Mesendoderm (in vitro differentiated cells): ENCODE measurements at regions not wholly inside any gene's neighbourhood (a gene's known extent, or its start where the extent isn't known, plus 50 kb on each side); places are given as distances from the start of the nearest gene placed in this dataset.

Source experiments
- DNase-seq: peaks from one replicate; pipeline ENCODE4 v3.0.0; 2013
- H2AK5ac ChIP-seq: 2 replicates; pipeline ENCODE4 v1.6.1; 2013; ENCODE audit warnings: low read length, inconsistent platforms
- H2BK120ac ChIP-seq: 2 replicates; pipeline ENCODE4 v1.6.1; 2013; ENCODE audit warnings: low read depth, mild to moderate bottlenecking, low read length, moderate library complexity, mixed read lengths
- H2BK15ac ChIP-seq: replicated peaks from 2 replicates; pipeline ENCODE4 v1.6.1; 2013; ENCODE audit warnings: low read depth, mild to moderate bottlenecking, moderate library complexity
- H2BK5ac ChIP-seq: 2 replicates; pipeline ENCODE4 v1.6.1; 2013; ENCODE audit warnings: low read length, inconsistent platforms
- H3K18ac ChIP-seq: 2 replicates; pipeline ENCODE4 v1.6.1; 2013; ENCODE audit warnings: mild to moderate bottlenecking, low read length, mixed read lengths
- H3K23ac ChIP-seq: one replicate; pipeline ENCODE4 v1.6.1; 2013; ENCODE audit warnings: low read length
- H3K27ac ChIP-seq: 2 replicates; pipeline ENCODE4 v1.5.1; 2013; ENCODE audit warnings: low read depth, mild to moderate bottlenecking, inconsistent platforms, low read length, moderate library complexity
- H3K27me3 ChIP-seq: 2 replicates; pipeline ENCODE4 v1.6.1; 2013; ENCODE audit warnings: low read length, control low read depth, mild to moderate bottlenecking, inconsistent platforms; ENCODE audit not compliant: insufficient read depth, poor library complexity
- H3K36me3 ChIP-seq: 2 replicates; pipeline ENCODE4 v1.6.1; 2013; ENCODE audit warnings: low read length, inconsistent platforms; ENCODE audit not compliant: control insufficient read depth, insufficient read depth
- H3K4ac ChIP-seq: one replicate; pipeline ENCODE4 v1.6.1; 2013; ENCODE audit warnings: low read depth, mild to moderate bottlenecking, low read length, moderate library complexity
- H3K4me1 ChIP-seq: 2 replicates; pipeline ENCODE4 v1.6.1; 2013; ENCODE audit warnings: low read depth, low read length, inconsistent platforms; ENCODE audit not compliant: control insufficient read depth
- H3K4me2 ChIP-seq: 2 replicates; pipeline ENCODE4 v1.6.1; 2013; ENCODE audit warnings: low read length
- H3K4me3 ChIP-seq: 2 replicates; pipeline ENCODE4 v1.5.1; 2013; ENCODE audit warnings: mild to moderate bottlenecking, low read length
- H3K56ac ChIP-seq: one replicate; pipeline ENCODE4 v1.6.1; 2013; ENCODE audit warnings: low read length
- H3K79me1 ChIP-seq: 2 replicates; pipeline ENCODE4 v1.6.1; 2013; ENCODE audit warnings: low read length, inconsistent platforms
- H3K79me2 ChIP-seq: 2 replicates; pipeline ENCODE4 v1.6.1; 2013; ENCODE audit warnings: mild to moderate bottlenecking, low read length; ENCODE audit not compliant: control insufficient read depth, insufficient read depth
- H3K9ac ChIP-seq: 2 replicates; pipeline ENCODE4 v1.6.1; 2013; ENCODE audit warnings: low read length, inconsistent platforms
- H4K5ac ChIP-seq: one replicate; pipeline ENCODE4 v1.6.1; 2013; ENCODE audit warnings: low read length
- H4K8ac ChIP-seq: one replicate; pipeline ENCODE4 v1.6.1; 2013; ENCODE audit warnings: low read depth, mild to moderate bottlenecking, control low read depth, low read length, moderate library complexity
- WGBS: extraction: QIAGEN DNeasy Blood & Tissue Kit; methylation state at CpG from one replicate; pipeline ENCODE4 v1.1.7; 2013; ENCODE audit warnings: low lambda C conversion rate, missing lambda C conversion rate; ENCODE audit not compliant: insufficient coverage; ENCODE audit errors: extremely low coverage; 5-methylcytosine and 5-hydroxymethylcytosine counted together

DNA sequence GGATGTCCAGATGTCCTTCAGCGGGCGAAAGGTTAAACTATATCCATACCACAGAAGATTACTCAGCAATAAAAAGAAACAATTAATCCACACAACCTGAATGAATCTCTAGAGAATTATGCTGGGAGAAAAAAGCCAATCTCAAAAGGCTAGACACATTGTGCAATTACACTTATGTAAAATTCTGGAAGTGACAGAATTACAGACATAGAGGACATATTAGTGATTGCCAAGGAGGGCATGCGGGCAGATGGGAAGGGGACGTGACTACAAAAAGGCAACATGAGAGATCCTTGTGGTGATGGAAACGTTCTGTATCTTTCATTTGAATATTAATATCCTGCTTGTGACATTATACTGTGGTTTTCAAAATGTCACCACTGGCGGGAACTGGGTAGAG, 103.5 kb upstream of the BMAL1 start:
- H3K36me3 ChIP-seq, result no peaks in the 10 kb centered on the region
- no peaks in the 10 kb centered on the region for H3K4me1 ChIP-seq
- H3K23ac ChIP-seq, result no peak overlapping the region
- H3K79me2 ChIP-seq, result no peaks in the 10 kb centered on the region
- no peak overlapping the region for H4K8ac ChIP-seq
- no peaks in the 10 kb centered on the region for H3K27me3 ChIP-seq
- DNase-seq, result no peak
- H3K4me3 ChIP-seq, result no peak overlapping the region
- no CpG with 5 or more reads among the region's 6 CpGs for whole genome bisulfite sequencing
- no peak overlapping the region for H2BK5ac ChIP-seq
- H3K27ac ChIP-seq, result no peak overlapping the region
- no peak overlapping the region for H3K18ac ChIP-seq
- no peak overlapping the region for H3K4me2 ChIP-seq
- H4K5ac ChIP-seq, result no peak overlapping the region
- H3K4ac ChIP-seq, result no peak overlapping the region
- no peak overlapping the region for H2BK120ac ChIP-seq
- no peak overlapping the region for H3K9ac ChIP-seq
- H3K56ac ChIP-seq, result no peak overlapping the region
- no peaks in the 10 kb centered on the region for H3K79me1 ChIP-seq
- no peak overlapping the region for H2AK5ac ChIP-seq
- no peak overlapping the region for H2BK15ac ChIP-seq

DNA sequence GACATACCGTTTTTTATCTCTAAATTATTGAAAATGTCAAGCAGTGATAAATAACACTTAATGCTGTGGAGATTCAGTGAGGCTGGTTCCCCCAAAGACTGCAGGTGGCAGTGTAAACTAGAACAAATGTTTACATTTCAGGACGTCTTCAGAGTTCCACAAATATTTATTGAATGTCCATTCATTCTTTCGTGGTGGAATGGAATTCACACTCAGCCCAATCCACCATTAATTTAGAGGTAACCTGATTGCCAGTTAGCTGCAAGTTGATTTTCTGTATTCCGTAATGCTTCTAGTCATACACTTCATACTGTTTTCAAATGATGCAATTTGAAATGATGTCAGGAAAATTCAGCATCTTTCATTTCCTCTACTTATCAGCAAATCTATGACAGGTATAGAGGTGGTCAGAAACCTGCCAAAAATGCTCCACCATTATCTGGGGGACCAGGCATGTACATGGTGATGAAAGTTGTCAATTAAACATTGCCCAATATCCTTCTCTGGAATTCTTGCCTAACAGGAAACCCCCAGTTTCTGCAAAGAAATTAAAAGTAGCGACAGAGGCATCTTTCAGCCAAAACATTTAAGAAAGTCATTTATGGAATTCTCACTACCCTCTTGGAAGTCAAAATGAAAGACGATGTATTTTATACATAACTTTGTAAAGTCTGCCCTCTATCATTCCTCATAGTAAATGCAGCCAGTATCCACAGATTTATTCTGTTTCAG, 94.3 kb upstream of the BMAL1 start:
- H3K27ac ChIP-seq, result no peak overlapping the region
- no peaks in the 10 kb centered on the region for H3K4me1 ChIP-seq
- no peak overlapping the region for H2BK15ac ChIP-seq
- no peaks in the 10 kb centered on the region for H3K27me3 ChIP-seq
- H3K79me2 ChIP-seq, result no peaks in the 10 kb centered on the region
- H2BK120ac ChIP-seq, result no peak overlapping the region
- no peak overlapping the region for H2BK5ac ChIP-seq
- no peaks in the 10 kb centered on the region for H3K79me1 ChIP-seq
- no peak overlapping the region for H4K5ac ChIP-seq
- no peak overlapping the region for H2AK5ac ChIP-seq
- H3K36me3 ChIP-seq, result no peaks in the 10 kb centered on the region
- no peak overlapping the region for H4K8ac ChIP-seq
- H3K4ac ChIP-seq, result no peak overlapping the region
- DNase-seq, result peak; percentile 32
- no CpG with 5 or more reads among the region's 6 CpGs for WGBS
- H3K4me3 ChIP-seq, result no peak overlapping the region
- H3K56ac ChIP-seq, result no peak overlapping the region
- H3K18ac ChIP-seq, result no peak overlapping the region
- no peak overlapping the region for H3K9ac ChIP-seq
- H3K4me2 ChIP-seq, result no peak overlapping the region
- H3K23ac ChIP-seq, result no peak overlapping the region

DNA sequence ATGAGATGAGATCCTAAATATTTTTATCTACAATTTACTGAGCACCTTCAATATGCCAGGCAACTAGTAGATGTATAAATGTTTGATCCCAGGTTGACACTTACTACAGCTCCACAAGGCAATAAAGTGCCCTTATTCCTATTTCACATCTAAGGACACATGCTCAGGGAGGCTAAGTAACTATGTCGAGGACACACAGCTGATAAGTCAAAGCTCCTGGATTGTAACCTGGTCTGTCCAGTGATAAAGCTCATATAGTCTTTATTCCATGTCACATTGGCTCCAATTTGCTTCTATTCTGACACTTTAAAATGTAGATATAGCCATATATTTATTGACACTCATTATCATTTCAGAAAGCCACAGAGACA, 93.8 kb upstream of the BMAL1 start:
- Histone ChIP-seq H4K8ac (no peak overlapping the region), H3K4me3 (no peak overlapping the region), H4K5ac (no peak overlapping the region), H2BK5ac (no peak overlapping the region), H3K79me2 (no peaks in the 10 kb centered on the region), H3K9ac (no peak overlapping the region), H3K4me1 (no peaks in the 10 kb centered on the region), H3K23ac (no peak overlapping the region), H3K27ac (no peak overlapping the region), H2AK5ac (no peak overlapping the region), H3K4me2 (no peak overlapping the region), H3K79me1 (no peaks in the 10 kb centered on the region), H3K36me3 (no peaks in the 10 kb centered on the region), H3K4ac (no peak overlapping the region), H2BK120ac (no peak overlapping the region), H2BK15ac (no peak overlapping the region), H3K18ac (no peak overlapping the region), H3K27me3 (no peaks in the 10 kb centered on the region), H3K56ac (no peak overlapping the region)
- no CpG with 5 or more reads among the region's 1 CpG for WGBS
- no peak for DNase-seq

DNA sequence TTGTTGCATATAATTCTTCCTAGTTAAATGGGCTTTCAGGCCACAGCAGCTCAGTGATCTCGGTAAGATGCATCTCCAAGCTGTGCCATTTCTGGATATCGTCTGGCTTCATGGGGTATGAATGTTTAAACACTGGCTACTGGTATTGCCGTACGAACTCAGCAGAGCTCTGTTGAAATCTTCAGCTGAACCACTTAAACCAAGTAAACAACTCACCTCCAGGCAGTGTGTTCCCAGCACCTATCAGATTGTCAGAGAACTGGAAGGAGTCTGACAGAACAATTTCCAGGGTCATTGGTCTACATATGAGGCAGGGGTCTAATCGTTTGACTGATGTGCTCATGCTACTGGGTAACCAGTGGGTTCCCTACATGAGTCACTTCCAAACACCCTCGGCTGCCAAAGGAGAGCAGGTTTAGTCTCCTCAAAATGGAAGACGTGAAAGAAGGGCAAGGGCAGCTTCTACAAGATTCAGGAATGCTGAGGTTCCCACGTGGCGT, 93.2 kb upstream of the BMAL1 start:
- H3K56ac ChIP-seq, result no peak overlapping the region
- no peak for DNase-seq
- H3K79me1 ChIP-seq, result no peaks in the 10 kb centered on the region
- no peak overlapping the region for H3K23ac ChIP-seq
- H3K79me2 ChIP-seq, result no peaks in the 10 kb centered on the region
- no peak overlapping the region for H3K4ac ChIP-seq
- H2BK120ac ChIP-seq, result no peak overlapping the region
- H3K4me1 ChIP-seq, result no peaks in the 10 kb centered on the region
- H2BK5ac ChIP-seq, result no peak overlapping the region
- no peaks in the 10 kb centered on the region for H3K27me3 ChIP-seq
- H3K4me3 ChIP-seq, result no peak overlapping the region
- H3K27ac ChIP-seq, result no peak overlapping the region
- no CpG with 5 or more reads among the region's 9 CpGs for WGBS
- no peak overlapping the region for H3K4me2 ChIP-seq
- no peak overlapping the region for H4K5ac ChIP-seq
- H4K8ac ChIP-seq, result no peak overlapping the region
- H3K36me3 ChIP-seq, result no peaks in the 10 kb centered on the region
- no peak overlapping the region for H3K18ac ChIP-seq
- no peak overlapping the region for H2AK5ac ChIP-seq
- no peak overlapping the region for H2BK15ac ChIP-seq
- H3K9ac ChIP-seq, result no peak overlapping the region

DNA sequence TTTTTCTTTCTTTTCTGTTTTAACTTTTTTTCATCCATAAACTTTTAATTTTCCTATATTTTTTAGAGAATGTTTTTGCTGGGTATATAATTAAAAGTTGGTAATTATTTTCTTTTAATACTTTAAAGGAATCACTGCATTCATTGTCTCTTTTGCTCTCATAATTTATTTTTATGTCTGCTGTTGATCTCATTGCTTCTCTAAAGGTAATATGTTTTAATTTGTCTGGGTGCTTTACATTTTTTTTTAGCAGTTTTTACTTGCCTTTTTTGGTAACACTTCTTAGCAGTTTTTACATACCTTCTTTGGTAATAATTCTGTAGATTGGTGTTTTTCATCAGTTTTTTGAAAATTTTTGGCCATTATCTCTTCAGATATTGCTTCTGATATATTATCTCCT, 89.4 kb upstream of the BMAL1 start:
- no peaks in the 10 kb centered on the region for H3K4me1 ChIP-seq
- H3K4me3 ChIP-seq, result no peak overlapping the region
- no peaks in the 10 kb centered on the region for H3K27me3 ChIP-seq
- H3K79me2 ChIP-seq, result no peaks in the 10 kb centered on the region
- no peak overlapping the region for H2BK15ac ChIP-seq
- no peak overlapping the region for H3K9ac ChIP-seq
- no peak overlapping the region for H2AK5ac ChIP-seq
- no peak overlapping the region for H3K56ac ChIP-seq
- no peak overlapping the region for H2BK120ac ChIP-seq
- H3K4ac ChIP-seq, result no peak overlapping the region
- no peak overlapping the region for H3K18ac ChIP-seq
- H2BK5ac ChIP-seq, result no peak overlapping the region
- H3K23ac ChIP-seq, result no peak overlapping the region
- H3K27ac ChIP-seq, result no peak overlapping the region
- no peaks in the 10 kb centered on the region for H3K79me1 ChIP-seq
- no peak for DNase-seq
- H3K36me3 ChIP-seq, result no peaks in the 10 kb centered on the region
- no peak overlapping the region for H4K8ac ChIP-seq
- no peak overlapping the region for H3K4me2 ChIP-seq
- no peak overlapping the region for H4K5ac ChIP-seq
